ENCODE measurements at regions not wholly inside any gene's neighbourhood (a gene's known extent, or its start where the extent isn't known, plus 50 kb on each side); places are given as distances from the start of the nearest gene placed in this dataset.

DNA sequence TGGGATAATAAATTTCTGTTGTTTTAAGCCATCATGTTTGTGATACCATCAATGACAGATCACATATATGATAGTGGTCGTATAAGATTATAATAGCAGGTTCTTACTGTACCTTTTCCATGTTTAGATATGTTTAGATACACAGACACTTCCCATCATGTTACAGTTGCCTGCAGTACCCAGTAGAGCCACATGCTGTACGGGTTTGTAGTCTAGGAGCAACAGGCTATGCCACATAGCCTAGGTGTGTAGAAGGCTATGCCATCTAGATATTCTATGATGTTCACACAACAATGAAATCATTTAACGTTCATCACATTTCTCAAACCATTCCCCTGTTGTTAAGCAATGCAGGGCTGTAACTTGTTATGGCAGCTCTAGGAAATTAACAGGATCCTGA lies 132.9 kb upstream of the SH3BP4 start:
- TF ChIP-seq, protein P1, sequence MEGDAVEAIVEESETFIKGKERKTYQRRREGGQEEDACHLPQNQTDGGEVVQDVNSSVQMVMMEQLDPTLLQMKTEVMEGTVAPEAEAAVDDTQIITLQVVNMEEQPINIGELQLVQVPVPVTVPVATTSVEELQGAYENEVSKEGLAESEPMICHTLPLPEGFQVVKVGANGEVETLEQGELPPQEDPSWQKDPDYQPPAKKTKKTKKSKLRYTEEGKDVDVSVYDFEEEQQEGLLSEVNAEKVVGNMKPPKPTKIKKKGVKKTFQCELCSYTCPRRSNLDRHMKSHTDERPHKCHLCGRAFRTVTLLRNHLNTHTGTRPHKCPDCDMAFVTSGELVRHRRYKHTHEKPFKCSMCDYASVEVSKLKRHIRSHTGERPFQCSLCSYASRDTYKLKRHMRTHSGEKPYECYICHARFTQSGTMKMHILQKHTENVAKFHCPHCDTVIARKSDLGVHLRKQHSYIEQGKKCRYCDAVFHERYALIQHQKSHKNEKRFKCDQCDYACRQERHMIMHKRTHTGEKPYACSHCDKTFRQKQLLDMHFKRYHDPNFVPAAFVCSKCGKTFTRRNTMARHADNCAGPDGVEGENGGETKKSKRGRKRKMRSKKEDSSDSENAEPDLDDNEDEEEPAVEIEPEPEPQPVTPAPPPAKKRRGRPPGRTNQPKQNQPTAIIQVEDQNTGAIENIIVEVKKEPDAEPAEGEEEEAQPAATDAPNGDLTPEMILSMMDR (IDR thresholded peaks at IDR 0.05; ENCODE audit: low read depth, low read length): no peak
- no peak for TF ChIP-seq POLR2A (IDR thresholded peaks at IDR 0.05; ENCODE audit: extremely low read depth, insufficient read length)
